ENCODE measurements at regions not wholly inside any gene's neighbourhood (a gene's known extent, or its start where the extent isn't known, plus 50 kb on each side); places are given as distances from the start of the nearest gene placed in this dataset.
A peak's percentile ranks its signal among the peaks of the same experiment; 100 is the strongest.

GRCh38 chr14:51518711-51519110, 133.0 kb upstream of the FRMD6 start:
- no peak for DNase-seq

GRCh38 chr14:51520087-51520486, 131.6 kb upstream of the FRMD6 start:
- no peak for DNase-seq

GRCh38 chr14:51521764-51522163, 129.9 kb upstream of the FRMD6 start:
- no peak for DNase-seq

- no peak for DNase-seq
Observed at GRCh38 chr14:51523243-51523642, 128.5 kb upstream of the FRMD6 start.

GRCh38 chr14:51525739-51526138, 126.0 kb upstream of the FRMD6 start:
- no peak for DNase-seq

GRCh38 chr14:51527073-51527472, 124.6 kb upstream of the FRMD6 start:
- DNase-seq: no peak

- no peak for DNase-seq
Observed at GRCh38 chr14:51529736-51530135, 122.0 kb upstream of the FRMD6 start.

GRCh38 chr14:51533160-51533559, 118.5 kb upstream of the FRMD6 start:
- DNase-seq: no peak

- DNase-seq: no peak
Observed at GRCh38 chr14:51533872-51534553, 117.7 kb upstream of the FRMD6 start.

GRCh38 chr14:51534610-51535011, 117.1 kb upstream of the FRMD6 start:
- peak; percentile 45 for DNase-seq

GRCh38 chr14:51535443-51536044, 116.2 kb upstream of the FRMD6 start:
- no peak for DNase-seq

GRCh38 chr14:51538973-51539372, 112.7 kb upstream of the FRMD6 start:
- DNase-seq: no peak

GRCh38 chr14:51539571-51540037, 112.1 kb upstream of the FRMD6 start:
- DNase-seq: no peak

- DNase-seq: no peak
Observed at GRCh38 chr14:51540364-51540763, 111.3 kb upstream of the FRMD6 start.

- no peak for DNase-seq
Observed at GRCh38 chr14:51544471-51544870, 107.2 kb upstream of the FRMD6 start.

GRCh38 chr14:51544901-51545300, 106.8 kb upstream of the FRMD6 start:
- no peak for DNase-seq

- DNase-seq: no peak
Observed at GRCh38 chr14:51545396-51545795, 106.3 kb upstream of the FRMD6 start.

GRCh38 chr14:51546099-51546498, 105.6 kb upstream of the FRMD6 start:
- DNase-seq: no peak

GRCh38 chr14:51546603-51547258, 105.0 kb upstream of the FRMD6 start:
- DNase-seq: no peak

- DNase-seq: no peak
Observed at GRCh38 chr14:51547260-51547659, 104.5 kb upstream of the FRMD6 start.

- no peak for DNase-seq
Observed at GRCh38 chr14:51547701-51548100, 104.0 kb upstream of the FRMD6 start.

GRCh38 chr14:51548187-51548586, 103.5 kb upstream of the FRMD6 start:
- DNase-seq: no peak

GRCh38 chr14:51550636-51551035, 101.1 kb upstream of the FRMD6 start:
- DNase-seq: no peak

GRCh38 chr14:51552275-51552674, 99.4 kb upstream of the FRMD6 start:
- DNase-seq: no peak
